GM23338 (cell line): ENCODE measurements at regions not wholly inside any gene's neighbourhood (a gene's known extent, or its start where the extent isn't known, plus 50 kb on each side); places are given as distances from the start of the nearest gene placed in this dataset.

ENCODE experiments used
- CREB1 ChIP-seq: fragments of 250-450 bp; sonication (Bioruptor Pico); IDR thresholded peaks from 2 replicates; pipeline ENCODE4 v1.5.0; 2020; ENCODE audit warnings: low read depth, mild to moderate bottlenecking, moderate library complexity
- EZH2 ChIP-seq: fragments of 200-600 bp; sonication (generic); IDR thresholded peaks from one replicate; pipeline ENCODE4 v1.8.0; 2017; ENCODE audit warnings: antibody characterized with exemption, mild to moderate bottlenecking, low read depth; ENCODE audit not compliant: unreplicated experiment
- EZH2phosphoT487 ChIP-seq: fragments of 200-600 bp; sonication (generic); IDR thresholded peaks from one replicate; pipeline ENCODE4 v1.8.1; 2018; ENCODE audit warnings: antibody characterized with exemption; ENCODE audit not compliant: unreplicated experiment
- JUNB ChIP-seq: IDR thresholded peaks from one replicate; pipeline ENCODE4 v1.6.1; 2016; ENCODE audit warnings: antibody characterized with exemption; ENCODE audit not compliant: unreplicated experiment
- NANOG ChIP-seq: IDR thresholded peaks from 2 replicates; pipeline ENCODE4 v1.6.1; 2016; ENCODE audit warnings: antibody characterized with exemption, borderline replicate concordance
- POLR2AphosphoS5 ChIP-seq: IDR thresholded peaks from 2 replicates; pipeline ENCODE4 v1.6.1; 2016; ENCODE audit warnings: antibody characterized with exemption, low read depth
- ZNF114 ChIP-seq: fragments of 250-450 bp; sonication (Bioruptor Pico); IDR thresholded peaks from 2 replicates; pipeline ENCODE4 v1.5.0; 2020; ENCODE audit warnings: mild to moderate bottlenecking, moderate library complexity
- ZNF331 ChIP-seq: fragments of 250-450 bp; sonication (Bioruptor Pico); IDR thresholded peaks from 2 replicates; pipeline ENCODE4 v1.5.0; 2020; ENCODE audit warnings: low read depth, mild to moderate bottlenecking, moderate library complexity
- TF ChIP-seq, protein P1 (sequence below), 2 experiments: fragments of 200-600 bp in 1 of 2; sonication (generic) in 1 of 2; conservative IDR thresholded peaks; 2 replicates each; pipeline versions ENCODE4 v1.5.1 to v1.6.1; 2016 to 2017; ENCODE audit warnings: antibody characterized with exemption in 2 of 2, low read depth in 2 of 2, mild to moderate bottlenecking in 2 of 2, moderate library complexity in 1 of 2
- TF ChIP-seq, protein P2 (sequence below): IDR thresholded peaks from 2 replicates; pipeline ENCODE4 v1.6.1; 2016; ENCODE audit warnings: antibody characterized with exemption
- TF ChIP-seq, protein P3 (sequence below): IDR thresholded peaks from one replicate; pipeline ENCODE4 v1.6.1; 2018; ENCODE audit warnings: antibody characterized with exemption; ENCODE audit not compliant: unreplicated experiment
- TF ChIP-seq, protein P4 (sequence below): fragments of 250-450 bp; sonication (Bioruptor Pico); IDR thresholded peaks from 2 replicates; pipeline ENCODE4 v1.5.0; 2020; ENCODE audit warnings: mild to moderate bottlenecking, moderate library complexity

DNA sequence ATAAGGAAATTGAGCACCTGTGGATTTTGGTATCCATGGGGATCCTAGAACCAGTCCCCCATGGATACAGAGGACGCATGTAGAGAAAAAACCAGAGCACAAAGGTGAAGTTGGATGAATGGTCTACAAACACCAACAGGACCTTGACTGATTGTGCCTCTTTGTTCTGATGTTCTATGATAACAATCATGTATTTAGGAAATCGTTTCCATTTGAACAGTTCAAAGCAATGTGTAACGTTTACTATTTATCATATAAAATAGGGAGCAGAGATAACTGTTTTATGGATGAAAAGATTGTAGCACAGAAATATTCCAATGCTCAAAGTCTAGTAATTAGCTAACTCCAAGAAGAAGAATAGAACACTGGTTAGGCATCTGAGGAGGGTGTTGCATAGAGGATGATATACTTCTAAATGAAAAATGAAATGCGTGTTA is 116.3 kb upstream of the FN1 start:
- TF ChIP-seq EZH2 (no peak), CREB1 (CRISPR knock-in tag) (no peak), POLR2AphosphoS5 (no peak), ZNF331 (no peak), JUNB (no peak), EZH2phosphoT487 (no peak), ZNF114 (CRISPR knock-in tag) (no peak), NANOG (no peak)
- TF ChIP-seq, protein P1, sequence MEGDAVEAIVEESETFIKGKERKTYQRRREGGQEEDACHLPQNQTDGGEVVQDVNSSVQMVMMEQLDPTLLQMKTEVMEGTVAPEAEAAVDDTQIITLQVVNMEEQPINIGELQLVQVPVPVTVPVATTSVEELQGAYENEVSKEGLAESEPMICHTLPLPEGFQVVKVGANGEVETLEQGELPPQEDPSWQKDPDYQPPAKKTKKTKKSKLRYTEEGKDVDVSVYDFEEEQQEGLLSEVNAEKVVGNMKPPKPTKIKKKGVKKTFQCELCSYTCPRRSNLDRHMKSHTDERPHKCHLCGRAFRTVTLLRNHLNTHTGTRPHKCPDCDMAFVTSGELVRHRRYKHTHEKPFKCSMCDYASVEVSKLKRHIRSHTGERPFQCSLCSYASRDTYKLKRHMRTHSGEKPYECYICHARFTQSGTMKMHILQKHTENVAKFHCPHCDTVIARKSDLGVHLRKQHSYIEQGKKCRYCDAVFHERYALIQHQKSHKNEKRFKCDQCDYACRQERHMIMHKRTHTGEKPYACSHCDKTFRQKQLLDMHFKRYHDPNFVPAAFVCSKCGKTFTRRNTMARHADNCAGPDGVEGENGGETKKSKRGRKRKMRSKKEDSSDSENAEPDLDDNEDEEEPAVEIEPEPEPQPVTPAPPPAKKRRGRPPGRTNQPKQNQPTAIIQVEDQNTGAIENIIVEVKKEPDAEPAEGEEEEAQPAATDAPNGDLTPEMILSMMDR (conservative IDR thresholded peaks at IDR 0.05; ENCODE audit: low read depth in 2 of 2): no peak
- TF ChIP-seq, protein P2, sequence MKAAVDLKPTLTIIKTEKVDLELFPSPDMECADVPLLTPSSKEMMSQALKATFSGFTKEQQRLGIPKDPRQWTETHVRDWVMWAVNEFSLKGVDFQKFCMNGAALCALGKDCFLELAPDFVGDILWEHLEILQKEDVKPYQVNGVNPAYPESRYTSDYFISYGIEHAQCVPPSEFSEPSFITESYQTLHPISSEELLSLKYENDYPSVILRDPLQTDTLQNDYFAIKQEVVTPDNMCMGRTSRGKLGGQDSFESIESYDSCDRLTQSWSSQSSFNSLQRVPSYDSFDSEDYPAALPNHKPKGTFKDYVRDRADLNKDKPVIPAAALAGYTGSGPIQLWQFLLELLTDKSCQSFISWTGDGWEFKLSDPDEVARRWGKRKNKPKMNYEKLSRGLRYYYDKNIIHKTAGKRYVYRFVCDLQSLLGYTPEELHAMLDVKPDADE: no peak
- TF ChIP-seq, protein P3, sequence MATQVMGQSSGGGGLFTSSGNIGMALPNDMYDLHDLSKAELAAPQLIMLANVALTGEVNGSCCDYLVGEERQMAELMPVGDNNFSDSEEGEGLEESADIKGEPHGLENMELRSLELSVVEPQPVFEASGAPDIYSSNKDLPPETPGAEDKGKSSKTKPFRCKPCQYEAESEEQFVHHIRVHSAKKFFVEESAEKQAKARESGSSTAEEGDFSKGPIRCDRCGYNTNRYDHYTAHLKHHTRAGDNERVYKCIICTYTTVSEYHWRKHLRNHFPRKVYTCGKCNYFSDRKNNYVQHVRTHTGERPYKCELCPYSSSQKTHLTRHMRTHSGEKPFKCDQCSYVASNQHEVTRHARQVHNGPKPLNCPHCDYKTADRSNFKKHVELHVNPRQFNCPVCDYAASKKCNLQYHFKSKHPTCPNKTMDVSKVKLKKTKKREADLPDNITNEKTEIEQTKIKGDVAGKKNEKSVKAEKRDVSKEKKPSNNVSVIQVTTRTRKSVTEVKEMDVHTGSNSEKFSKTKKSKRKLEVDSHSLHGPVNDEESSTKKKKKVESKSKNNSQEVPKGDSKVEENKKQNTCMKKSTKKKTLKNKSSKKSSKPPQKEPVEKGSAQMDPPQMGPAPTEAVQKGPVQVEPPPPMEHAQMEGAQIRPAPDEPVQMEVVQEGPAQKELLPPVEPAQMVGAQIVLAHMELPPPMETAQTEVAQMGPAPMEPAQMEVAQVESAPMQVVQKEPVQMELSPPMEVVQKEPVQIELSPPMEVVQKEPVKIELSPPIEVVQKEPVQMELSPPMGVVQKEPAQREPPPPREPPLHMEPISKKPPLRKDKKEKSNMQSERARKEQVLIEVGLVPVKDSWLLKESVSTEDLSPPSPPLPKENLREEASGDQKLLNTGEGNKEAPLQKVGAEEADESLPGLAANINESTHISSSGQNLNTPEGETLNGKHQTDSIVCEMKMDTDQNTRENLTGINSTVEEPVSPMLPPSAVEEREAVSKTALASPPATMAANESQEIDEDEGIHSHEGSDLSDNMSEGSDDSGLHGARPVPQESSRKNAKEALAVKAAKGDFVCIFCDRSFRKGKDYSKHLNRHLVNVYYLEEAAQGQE: no peak
- TF ChIP-seq, protein P4, sequence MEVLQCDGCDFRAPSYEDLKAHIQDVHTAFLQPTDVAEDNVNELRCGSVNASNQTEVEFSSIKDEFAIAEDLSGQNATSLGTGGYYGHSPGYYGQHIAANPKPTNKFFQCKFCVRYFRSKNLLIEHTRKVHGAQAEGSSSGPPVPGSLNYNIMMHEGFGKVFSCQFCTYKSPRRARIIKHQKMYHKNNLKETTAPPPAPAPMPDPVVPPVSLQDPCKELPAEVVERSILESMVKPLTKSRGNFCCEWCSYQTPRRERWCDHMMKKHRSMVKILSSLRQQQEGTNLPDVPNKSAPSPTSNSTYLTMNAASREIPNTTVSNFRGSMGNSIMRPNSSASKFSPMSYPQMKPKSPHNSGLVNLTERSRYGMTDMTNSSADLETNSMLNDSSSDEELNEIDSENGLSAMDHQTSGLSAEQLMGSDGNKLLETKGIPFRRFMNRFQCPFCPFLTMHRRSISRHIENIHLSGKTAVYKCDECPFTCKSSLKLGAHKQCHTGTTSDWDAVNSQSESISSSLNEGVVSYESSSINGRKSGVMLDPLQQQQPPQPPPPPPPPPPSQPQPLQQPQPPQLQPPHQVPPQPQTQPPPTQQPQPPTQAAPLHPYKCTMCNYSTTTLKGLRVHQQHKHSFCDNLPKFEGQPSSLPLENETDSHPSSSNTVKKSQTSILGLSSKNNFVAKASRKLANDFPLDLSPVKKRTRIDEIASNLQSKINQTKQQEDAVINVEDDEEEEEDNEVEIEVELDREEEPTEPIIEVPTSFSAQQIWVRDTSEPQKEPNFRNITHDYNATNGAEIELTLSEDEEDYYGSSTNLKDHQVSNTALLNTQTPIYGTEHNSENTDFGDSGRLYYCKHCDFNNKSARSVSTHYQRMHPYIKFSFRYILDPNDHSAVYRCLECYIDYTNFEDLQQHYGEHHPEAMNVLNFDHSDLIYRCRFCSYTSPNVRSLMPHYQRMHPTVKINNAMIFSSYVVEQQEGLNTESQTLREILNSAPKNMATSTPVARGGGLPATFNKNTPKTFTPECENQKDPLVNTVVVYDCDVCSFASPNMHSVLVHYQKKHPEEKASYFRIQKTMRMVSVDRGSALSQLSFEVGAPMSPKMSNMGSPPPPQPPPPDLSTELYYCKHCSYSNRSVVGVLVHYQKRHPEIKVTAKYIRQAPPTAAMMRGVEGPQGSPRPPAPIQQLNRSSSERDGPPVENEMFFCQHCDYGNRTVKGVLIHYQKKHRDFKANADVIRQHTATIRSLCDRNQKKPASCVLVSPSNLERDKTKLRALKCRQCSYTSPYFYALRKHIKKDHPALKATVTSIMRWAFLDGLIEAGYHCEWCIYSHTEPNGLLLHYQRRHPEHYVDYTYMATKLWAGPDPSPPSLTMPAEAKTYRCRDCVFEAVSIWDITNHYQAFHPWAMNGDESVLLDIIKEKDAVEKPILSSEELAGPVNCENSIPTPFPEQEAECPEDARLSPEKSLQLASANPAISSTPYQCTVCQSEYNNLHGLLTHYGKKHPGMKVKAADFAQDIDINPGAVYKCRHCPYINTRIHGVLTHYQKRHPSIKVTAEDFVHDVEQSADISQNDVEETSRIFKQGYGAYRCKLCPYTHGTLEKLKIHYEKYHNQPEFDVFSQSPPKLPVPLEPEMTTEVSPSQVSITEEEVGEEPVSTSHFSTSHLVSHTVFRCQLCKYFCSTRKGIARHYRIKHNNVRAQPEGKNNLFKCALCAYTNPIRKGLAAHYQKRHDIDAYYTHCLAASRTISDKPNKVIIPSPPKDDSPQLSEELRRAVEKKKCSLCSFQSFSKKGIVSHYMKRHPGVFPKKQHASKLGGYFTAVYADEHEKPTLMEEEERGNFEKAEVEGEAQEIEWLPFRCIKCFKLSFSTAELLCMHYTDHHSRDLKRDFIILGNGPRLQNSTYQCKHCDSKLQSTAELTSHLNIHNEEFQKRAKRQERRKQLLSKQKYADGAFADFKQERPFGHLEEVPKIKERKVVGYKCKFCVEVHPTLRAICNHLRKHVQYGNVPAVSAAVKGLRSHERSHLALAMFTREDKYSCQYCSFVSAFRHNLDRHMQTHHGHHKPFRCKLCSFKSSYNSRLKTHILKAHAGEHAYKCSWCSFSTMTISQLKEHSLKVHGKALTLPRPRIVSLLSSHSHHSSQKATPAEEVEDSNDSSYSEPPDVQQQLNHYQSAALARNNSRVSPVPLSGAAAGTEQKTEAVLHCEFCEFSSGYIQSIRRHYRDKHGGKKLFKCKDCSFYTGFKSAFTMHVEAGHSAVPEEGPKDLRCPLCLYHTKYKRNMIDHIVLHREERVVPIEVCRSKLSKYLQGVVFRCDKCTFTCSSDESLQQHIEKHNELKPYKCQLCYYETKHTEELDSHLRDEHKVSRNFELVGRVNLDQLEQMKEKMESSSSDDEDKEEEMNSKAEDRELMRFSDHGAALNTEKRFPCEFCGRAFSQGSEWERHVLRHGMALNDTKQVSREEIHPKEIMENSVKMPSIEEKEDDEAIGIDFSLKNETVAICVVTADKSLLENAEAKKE: no peak
